GM21367 (cell line): ENCODE measurements at regions not wholly inside any gene's neighbourhood (a gene's known extent, or its start where the extent isn't known, plus 50 kb on each side); places are given as distances from the start of the nearest gene placed in this dataset.
"Not testable (repeated sequence)": the region's sequence is repeated elsewhere in the genome, so short reads cannot be mapped to it uniquely, and the experiment has no call there.

ENCODE experiments used
- ATAC-seq: cut with Tn5 transposase; IDR thresholded peaks from one replicate; pipeline ENCODE4 v1.9.1; 2021; ENCODE audit not compliant: unreplicated experiment

DNA sequence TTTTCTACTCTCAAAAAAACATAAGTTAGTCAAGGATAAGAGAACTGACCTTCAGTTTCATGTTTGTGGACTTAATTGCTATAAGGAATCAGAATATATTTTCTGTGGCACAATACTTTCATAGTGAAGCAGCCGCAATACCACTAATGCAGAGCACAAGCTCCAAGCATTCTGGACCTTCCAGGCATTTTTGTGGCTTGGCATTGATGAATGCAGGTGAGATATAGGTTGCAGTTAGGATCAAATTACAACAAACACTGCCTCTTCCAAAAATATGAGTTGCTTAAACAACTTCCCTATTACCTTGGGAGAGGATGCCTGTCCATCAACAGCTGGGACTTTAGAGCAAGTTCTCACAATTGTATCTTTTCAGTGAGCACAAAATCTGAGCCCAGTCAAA lies 162.8 kb upstream of the RSPO3 start:
- no peak for ATAC-seq

DNA sequence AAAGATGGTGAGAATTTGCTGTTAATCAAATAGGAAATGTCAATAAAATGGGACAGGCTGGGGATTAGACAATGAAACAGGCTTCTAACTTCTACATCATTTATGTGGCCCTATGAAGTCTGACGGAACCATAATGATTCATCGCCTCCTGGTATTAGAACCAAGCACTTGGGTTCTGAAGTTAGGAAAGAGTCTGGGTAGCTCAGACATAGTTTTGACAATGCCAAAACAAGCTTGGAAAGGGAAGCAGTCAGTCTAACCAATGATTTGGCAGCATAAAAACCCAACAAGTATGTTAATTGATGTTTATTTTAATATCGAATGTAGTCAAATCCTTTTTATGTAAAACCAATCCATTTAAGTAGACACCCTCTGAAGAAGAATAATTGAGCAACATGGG lies 160.8 kb upstream of the RSPO3 start:
- no peak for ATAC-seq

DNA sequence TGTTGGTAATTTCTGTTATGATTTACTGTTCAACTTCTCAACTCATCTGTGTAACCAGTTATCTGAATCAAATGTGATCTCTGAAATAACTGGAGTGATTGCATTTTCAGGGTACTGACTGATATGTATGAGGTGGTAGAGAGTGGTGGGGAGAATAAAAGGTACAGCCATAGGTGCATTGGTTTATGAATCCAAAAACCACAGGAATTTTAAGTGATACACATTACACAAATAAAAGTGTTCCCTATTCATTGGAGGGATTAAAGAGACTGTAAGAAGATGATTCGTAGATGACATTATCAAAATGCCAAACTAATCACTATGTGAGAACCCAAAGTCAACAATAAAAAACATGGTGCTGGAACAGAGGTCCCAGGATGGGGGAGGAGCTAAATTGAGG lies 158.7 kb upstream of the RSPO3 start:
- ATAC-seq, result no peak

DNA sequence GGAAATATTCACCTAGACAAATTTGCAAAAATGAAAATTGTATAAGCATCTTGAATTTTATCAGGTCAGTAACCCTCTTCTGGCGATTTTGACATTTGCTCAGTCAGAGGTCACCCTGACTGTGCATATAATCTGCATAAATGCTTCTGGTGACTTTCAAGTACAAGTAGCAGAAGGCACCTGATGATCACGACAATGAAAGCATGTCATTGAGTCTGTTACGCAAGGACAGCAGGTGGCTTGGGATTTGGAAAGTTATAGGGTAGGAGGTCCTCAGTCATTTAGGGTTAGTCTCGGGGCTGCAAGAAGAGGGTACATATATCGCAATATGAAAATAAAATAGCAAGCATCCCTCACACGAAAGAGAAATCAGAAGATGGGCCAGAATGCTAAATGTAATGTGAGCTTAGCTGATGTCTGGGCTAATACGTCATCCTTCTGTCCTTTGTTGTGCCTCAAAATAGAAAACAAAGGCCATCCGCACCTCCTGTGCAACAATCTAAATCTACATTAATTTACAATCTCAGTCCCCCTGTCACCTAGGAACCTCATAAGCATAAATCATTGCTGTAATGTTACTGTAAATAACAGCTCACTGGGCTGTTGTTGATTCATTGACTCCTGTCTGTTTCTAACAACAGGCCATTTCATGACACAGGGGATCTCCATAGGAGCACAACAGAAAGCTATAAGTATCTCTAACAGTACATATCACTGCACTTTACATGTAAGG lies 155.2 kb upstream of the RSPO3 start:
- ATAC-seq, result no peak

DNA sequence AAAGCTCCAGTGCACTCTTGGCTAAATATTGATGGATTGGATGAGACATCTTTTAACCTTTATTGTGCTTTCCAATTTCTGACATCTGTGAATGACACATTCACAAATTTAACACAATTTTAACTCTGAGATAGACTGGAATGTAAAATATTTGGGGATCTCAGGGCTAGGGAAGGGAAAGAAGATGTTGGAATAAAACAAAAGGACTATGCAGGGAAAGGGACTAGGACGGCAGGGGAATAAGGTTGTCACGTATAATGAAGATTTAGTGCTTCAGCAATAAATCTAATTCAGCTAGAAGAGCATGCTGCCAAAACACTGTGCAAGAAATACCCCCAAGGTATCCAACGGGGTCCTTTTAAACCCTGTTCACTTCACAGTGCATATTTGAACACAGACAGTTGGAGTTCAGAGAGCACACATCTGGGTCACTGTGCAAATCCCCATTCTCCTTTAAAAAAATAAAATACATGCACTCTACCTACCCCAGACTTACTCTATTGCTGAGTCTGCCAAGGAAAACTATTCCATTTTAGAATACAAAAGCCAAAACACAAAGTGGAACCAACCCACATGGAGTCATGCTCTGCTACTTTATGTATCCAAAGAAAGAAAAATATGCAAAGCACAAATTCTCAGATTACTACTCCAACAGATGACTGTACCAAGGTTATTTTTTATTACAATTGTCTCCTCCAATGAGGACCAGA lies 151.0 kb upstream of the RSPO3 start:
- no peak for ATAC-seq

DNA sequence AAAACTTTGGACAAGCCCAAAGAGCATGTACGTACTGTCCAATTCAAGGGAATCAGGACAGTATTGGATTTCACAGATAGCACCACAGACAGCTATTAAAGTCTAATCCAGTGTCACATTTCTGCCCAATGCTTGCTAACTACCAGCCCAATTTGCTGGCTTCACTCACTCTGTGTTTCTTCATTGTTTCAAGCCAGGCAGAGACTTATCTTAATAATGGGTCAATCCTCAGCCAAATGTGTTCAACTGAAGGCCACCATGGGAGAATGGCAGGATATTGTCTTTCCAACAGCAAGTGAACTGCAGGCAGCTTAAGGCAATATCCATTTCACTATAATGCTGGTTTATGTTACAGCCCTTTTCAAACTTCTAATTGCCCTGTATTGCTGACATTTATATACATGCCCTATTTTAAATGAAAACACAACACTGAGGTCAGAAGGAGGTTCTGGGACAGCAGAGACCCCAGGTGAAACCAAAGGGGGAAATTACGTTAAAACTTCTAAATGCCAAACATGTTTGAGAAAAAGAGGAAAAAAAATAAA lies 142.1 kb upstream of the RSPO3 start:
- no peak for ATAC-seq

DNA sequence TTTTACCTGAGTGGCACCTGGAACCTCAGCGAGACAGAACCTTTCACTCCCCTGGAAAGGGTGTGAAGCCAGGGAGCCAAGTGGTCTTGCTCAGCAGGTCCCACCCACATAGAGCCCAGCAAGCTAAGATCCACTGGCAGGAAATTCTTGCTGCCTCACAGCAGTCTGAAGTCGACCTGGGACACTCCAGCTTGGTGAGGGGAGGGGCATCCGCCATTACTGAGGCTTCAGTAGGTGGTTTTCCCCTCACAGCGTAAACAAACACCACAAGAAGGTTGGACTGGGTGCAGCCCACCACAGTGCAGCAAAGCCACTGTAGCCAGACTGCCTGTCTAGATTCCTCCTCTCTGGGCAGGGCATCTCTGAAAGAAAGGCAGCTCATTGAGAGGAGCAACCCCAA lies 134.7 kb upstream of the RSPO3 start:
- ATAC-seq, result no peak

DNA sequence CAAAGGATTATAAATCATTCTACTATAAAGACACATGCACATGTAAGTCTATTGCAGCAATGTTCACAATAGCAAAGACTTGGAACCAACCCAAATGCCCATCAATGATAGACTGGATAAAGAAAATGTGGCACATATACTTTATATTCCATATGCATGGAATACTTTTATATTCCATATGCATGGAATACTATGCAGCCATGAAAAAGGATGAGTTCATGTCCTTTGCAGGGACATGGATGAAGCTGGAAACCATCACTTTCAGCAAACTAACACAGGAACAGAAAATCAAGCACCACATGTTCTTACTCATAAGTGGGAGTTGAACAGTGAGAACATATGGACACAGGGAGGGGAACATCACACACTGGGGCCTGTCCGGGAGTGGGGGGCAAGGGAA lies 130.3 kb upstream of the RSPO3 start:
- not testable (repeated sequence) for ATAC-seq

DNA sequence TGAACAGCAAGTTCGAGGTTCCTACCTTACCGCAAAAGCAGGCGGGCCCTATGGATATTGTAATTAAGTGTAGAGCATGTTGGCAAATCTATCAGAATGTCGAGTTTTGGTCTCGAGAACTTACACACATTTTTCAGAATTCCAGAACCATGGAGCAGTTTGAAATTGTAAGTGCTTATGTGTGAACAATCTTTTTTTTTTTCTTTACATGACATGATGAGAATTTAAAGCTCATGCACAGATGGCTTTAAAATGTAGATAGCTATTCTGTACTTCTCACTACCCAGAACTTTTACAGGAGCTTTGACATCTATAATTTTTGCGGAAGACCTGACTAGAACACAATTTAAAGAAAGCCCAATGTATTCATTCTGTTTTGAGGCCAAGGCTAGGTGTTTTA lies 117.8 kb upstream of the RSPO3 start:
- no peak for ATAC-seq

DNA sequence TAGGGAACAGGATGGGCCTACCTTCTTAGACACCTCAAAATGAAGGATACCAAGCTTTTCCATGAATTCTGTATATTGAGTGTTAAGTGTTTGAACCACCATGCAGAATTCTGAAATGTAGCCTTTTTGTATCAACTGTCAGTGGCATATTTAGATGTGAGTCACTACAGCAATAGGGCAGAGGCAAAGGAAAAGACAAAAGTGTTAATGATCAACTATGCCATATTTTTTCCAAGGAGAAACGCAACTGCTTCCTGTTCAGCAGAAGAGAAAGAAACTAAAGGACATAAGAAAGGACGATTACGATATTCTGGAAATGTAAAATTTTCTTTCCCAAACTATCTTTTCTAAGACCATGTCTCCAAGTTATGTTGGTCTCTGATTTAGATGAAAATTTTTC lies 104.6 kb upstream of the RSPO3 start:
- ATAC-seq, result no peak

DNA sequence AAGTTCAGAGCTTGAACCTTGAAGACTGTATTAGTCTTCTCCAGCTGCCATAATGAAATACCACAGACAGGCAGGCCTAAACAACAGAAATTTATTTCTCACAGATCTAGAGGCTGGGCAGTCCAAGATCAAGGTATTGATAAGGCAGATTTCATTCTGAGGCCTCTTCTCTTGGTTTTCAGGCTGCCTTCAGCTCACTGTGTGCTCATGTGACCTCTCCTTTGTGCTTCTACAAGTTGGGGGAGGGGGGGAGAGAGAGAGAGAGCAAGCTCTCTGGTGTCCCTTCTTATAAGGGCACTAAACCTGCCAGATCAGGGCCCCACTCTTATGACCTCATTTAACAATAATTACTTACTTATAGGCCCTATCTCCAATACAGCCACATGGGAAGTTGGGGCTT lies 102.6 kb upstream of the RSPO3 start:
- no peak for ATAC-seq

DNA sequence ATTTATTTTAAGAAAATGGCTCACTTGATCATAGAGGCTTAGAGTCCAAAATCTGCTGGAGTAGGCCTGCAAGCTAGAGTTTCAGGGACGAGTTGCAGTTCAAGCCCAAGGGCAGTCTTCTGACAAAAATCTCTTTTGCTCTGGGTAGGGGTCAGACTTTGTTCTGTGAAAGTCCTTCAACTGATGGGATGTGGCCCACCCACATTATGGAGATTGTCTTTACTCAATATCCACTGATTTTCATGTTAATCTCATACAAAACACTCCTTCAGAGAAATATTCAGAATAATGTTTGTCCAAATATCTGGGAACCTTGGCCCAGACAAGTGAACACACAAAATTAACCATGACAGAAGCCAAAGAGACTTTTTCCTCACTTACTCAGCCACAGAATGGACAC lies 98.6 kb upstream of the RSPO3 start:
- ATAC-seq, result no peak

DNA sequence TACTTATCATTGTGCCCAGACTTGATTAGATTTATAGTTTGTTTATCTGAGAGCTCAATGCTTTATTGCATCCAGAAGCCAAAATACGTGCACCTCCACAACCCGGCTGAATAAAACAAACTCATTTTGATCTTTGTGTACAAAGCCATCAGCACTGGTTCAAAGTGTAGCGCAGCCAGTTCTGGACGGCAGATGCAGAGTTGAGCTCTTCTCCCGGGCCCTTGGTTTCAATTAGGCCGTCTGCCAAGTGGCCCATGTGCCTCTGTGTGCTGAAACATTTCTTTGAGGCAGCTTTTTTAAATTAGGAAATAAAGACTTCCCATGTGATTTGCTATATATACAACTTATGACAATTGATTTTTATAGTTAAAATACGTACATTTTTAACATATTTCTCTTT lies 96.2 kb upstream of the RSPO3 start:
- no peak for ATAC-seq

DNA sequence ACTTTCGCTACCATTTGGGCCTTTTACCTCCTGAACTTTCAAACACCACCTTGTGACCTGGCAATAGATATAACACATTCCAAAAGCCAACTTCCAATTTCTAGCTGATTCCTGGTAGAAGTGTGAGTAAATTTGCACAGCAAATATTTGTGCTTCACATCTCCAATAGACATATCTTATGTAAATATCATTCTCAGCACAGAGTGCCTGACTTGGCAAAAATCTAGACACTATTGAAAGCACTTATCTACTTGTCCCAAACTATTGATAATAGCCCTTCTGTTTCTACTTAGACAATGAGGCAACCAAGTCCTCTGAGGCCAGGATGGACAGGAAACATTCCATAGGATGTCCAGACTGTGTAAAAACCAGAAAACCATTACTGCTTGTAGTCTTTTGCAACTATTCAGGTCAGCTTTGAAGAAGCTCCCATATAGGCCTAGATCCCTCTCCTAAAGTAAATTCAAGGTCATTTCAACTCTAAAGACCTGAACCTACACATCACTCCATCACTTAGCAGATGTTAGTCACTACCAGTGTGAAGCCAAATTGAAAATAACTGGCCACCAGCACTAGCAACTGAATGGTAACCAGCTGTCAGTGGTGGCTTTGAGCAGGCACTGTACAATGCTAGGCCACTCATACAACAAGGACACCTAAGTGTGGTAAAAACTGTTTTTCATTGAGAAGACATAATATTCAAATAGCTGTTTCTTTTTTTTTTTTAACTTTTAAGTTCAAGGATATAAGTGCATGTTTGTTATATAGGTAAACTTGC lies 95.3 kb upstream of the RSPO3 start:
- no peak for ATAC-seq

DNA sequence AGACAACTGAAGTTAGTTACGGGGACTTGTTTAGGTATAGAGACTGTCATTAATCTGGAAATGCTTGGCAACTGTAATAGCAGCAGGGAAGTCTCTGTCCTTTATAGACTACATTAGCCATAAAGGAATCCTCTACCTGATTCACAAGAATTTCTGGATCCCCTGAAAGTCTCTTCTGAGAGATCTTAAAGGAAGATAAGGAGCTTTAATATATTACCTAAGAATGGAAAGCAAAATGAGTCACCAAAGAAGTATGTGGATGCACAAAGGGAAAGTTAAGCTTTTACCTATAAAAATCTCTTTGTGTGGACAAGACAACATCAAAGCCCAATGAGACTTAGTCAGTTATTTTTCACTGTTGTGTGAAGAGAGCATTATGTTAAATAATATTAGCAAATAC lies 92.2 kb upstream of the RSPO3 start:
- no peak for ATAC-seq

DNA sequence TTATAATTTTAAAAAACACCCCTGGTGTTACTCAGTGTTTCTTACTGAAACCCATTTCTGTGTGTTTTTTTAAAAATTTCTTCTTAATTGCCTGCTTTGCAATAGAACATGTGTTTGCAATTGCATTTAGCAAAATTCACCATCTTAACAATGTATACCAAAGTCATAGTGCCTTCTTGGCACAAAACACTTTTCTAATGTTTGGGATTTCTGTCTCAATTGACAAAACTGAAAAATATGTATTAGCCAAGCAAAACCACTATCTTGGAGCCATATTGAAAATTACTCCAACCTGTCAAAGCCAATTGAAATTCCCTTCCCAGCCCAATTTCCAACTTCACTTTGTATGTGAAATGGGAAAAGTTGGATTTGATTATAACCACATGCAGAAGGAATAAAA lies 88.4 kb upstream of the RSPO3 start:
- ATAC-seq, result no peak

DNA sequence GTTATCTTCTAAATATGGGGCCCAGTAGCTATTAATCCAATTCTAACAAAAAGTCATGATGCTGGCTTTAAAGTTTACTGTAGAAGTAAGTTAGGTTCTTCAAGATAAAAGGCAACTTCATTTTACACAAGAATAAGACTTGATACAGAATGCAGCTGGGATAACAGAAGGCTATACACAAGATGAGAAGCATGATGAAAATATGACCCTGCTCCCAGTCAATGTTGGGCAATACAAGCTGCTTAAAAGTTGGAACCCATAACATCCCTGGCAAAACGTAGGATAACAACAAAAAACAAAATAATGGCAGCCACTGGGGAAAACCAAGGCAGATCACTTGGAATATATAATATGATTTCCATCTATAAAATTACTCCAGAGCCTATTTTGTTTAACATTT lies 87.6 kb upstream of the RSPO3 start:
- no peak for ATAC-seq

DNA sequence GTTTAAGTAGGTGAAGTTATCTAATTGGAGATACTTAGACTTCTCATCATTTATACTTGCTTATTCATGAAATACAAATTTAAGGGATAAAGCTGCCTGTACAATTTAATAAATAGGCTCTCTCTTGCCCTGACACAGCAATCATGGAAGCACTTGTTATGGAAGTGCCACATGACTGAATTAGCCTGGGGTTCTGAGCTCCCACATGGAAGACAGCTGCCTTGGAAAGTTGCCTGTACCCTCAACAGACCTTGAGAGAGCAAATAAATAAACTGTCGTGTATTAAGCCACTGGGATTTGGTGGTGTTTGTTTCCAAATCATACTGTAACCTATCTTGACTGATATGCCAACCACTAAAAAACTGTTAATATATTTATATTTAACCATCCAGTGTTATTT lies 87.0 kb upstream of the RSPO3 start:
- ATAC-seq, result no peak

DNA sequence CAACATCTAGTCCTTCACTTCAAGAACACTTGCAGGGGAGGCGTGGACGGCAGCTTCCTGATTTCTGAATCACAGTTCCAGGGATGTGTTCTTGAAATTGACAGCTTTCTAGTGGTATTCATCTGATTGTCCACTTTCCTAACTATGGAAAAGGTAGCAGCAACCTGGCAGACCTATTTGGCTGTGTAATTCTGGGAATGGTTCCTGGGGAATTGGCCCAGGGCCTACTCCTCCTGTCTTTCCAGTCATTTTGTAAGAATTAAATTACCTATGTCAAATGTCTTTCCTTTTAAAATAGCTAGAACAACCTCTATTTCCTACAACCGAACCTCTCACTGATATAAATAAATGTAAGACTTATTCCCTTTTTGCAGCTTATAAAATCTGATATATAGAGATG lies 85.5 kb upstream of the RSPO3 start:
- no peak for ATAC-seq

DNA sequence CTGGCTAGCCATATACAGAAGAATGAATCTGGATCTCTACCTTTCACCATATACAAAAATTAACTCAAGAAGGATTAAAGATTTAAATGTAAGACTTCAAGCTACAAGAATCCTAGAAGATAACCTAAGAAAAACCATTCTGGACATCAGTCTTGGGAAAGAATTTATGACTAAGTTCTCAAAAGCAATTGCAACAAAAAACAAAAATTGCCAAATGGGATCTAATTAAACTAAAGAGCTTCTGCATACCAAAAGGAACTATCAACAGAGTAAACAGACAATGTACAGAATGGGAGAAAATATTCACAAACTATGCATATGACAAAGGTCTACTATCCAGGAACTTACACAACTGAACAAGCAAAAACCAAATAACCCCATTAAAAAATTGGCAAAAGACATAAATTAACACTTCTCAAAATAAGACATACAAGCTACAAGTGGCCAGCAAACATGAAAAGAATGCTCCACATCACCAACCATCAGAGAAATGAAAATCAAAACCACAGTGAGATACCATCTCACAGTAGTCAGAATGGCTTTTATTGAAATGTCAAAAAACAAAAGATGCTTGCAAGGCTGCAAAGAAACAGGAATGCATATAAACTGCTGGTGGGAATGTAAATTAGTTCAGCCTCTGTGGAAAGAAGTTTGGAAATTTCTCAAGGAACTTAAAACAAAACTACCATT lies 66.8 kb upstream of the RSPO3 start:
- no peak for ATAC-seq
